IMR-90 (cell line): ENCODE measurements at regions not wholly inside any gene's neighbourhood (a gene's known extent, or its start where the extent isn't known, plus 50 kb on each side); places are given as distances from the start of the nearest gene placed in this dataset.

Source experiments
- CHD1 ChIP-seq: IDR thresholded peaks from 2 replicates; pipeline ENCODE4 v1.6.1; 2012; ENCODE audit warnings: low read depth, low read length, improper control_type of control experiment
- FOS ChIP-seq: fragments of 150-350 bp; IDR thresholded peaks from 2 replicates; pipeline ENCODE4 v1.6.1; 2016; ENCODE audit warnings: low read depth, low read length
- MAFK ChIP-seq: IDR thresholded peaks from 2 replicates; pipeline ENCODE4 v1.6.1; 2012; ENCODE audit warnings: low read depth, low read length, improper control_type of control experiment
- POLR2A ChIP-seq: IDR thresholded peaks from 2 replicates; pipeline ENCODE4 v1.6.1; 2012; ENCODE audit warnings: mild to moderate bottlenecking, low read depth, low read length
- RAD21 ChIP-seq: IDR thresholded peaks from 2 replicates; pipeline ENCODE4 v1.6.1; 2012; ENCODE audit warnings: low read length, improper control_type of control experiment
- RFX5 ChIP-seq: IDR thresholded peaks from 2 replicates; pipeline ENCODE4 v1.8.0; 2012; ENCODE audit warnings: low read depth, mild to moderate bottlenecking, low read length, moderate library complexity
- TF ChIP-seq, protein P1 (sequence below): conservative IDR thresholded peaks from 2 replicates; pipeline ENCODE4 v1.5.1; 2012; ENCODE audit warnings: mild to moderate bottlenecking, low read depth, low read length, improper control_type of control experiment

DNA sequence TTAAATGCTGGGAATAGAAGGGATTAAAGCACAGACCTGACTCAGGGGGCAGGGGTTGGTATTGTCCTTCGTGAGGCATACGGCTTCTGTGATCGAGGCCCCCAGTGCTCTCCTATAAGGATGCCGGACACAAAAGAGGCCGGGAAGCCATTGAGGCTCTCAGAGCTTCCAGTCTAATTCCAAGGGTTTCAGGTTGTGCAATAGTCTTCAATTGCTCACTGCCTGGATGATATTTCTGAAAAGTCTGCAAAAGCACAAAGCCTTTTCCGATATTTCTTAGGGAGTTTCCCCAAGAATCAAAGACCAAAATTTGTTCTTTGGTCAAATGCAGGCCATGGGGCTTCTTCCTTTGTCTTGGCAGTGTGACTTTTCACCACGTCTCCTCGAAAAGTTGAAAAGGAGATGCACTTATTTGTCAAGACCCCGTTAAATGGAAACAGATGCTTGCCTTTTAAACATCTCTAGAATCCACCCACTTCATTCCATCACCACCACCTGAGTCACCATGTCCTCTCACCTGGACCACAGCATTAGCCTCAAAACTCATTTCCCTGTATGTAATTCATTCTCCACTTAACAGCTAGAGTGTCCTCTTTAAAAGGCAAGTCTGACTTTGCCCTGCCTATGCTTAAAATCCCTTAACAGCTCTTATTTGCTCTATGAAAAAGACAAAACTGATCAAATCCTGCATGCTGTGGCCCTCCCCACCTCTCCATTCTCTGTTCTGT, 134.8 kb upstream of the NAMPT start:
- TF ChIP-seq, protein P1, sequence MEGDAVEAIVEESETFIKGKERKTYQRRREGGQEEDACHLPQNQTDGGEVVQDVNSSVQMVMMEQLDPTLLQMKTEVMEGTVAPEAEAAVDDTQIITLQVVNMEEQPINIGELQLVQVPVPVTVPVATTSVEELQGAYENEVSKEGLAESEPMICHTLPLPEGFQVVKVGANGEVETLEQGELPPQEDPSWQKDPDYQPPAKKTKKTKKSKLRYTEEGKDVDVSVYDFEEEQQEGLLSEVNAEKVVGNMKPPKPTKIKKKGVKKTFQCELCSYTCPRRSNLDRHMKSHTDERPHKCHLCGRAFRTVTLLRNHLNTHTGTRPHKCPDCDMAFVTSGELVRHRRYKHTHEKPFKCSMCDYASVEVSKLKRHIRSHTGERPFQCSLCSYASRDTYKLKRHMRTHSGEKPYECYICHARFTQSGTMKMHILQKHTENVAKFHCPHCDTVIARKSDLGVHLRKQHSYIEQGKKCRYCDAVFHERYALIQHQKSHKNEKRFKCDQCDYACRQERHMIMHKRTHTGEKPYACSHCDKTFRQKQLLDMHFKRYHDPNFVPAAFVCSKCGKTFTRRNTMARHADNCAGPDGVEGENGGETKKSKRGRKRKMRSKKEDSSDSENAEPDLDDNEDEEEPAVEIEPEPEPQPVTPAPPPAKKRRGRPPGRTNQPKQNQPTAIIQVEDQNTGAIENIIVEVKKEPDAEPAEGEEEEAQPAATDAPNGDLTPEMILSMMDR, result no peak
- TF ChIP-seq CHD1 (no peak), POLR2A (no peak), MAFK (no peak), RFX5 (no peak), RAD21 (no peak), FOS (no peak)
